ENCODE measurements at regions not wholly inside any gene's neighbourhood (a gene's known extent, or its start where the extent isn't known, plus 50 kb on each side); places are given as distances from the start of the nearest gene placed in this dataset.

GRCh38 chr3:189049458-189050236 is 122.1 kb upstream of the TPRG1 start:
- no peak for DNase-seq (ENCODE audit: low read depth in 2 of 2)

GRCh38 chr3:189053322-189053721 is 118.4 kb upstream of the TPRG1 start:
- DNase-seq (ENCODE audit: low read depth in 2 of 2): no peak

- no peak for DNase-seq (ENCODE audit: low read depth in 2 of 2)
Observed at GRCh38 chr3:189056646-189057335, 115.0 kb upstream of the TPRG1 start.

GRCh38 chr3:189057369-189057768 is 114.4 kb upstream of the TPRG1 start:
- DNase-seq (ENCODE audit: low read depth in 2 of 2): no peak

GRCh38 chr3:189058071-189058470 is 113.7 kb upstream of the TPRG1 start:
- DNase-seq (ENCODE audit: low read depth in 2 of 2): no peak

- DNase-seq (ENCODE audit: low read depth in 2 of 2): no peak
Observed at GRCh38 chr3:189070965-189071364, 100.8 kb upstream of the TPRG1 start.

- DNase-seq (ENCODE audit: low read depth in 2 of 2): no peak
Observed at GRCh38 chr3:189071446-189071845, 100.3 kb upstream of the TPRG1 start.

- no peak for DNase-seq (ENCODE audit: low read depth in 2 of 2)
Observed at GRCh38 chr3:189076449-189076848, 95.3 kb upstream of the TPRG1 start.

- DNase-seq (ENCODE audit: low read depth in 2 of 2): no peak
Observed at GRCh38 chr3:189080745-189081144, 91.0 kb upstream of the TPRG1 start.

GRCh38 chr3:189082666-189083427 is 88.9 kb upstream of the TPRG1 start:
- DNase-seq (ENCODE audit: low read depth in 2 of 2): no peak

GRCh38 chr3:189084620-189085019 is 87.2 kb upstream of the TPRG1 start:
- no peak for DNase-seq (ENCODE audit: low read depth in 2 of 2)

GRCh38 chr3:189092547-189092946 is 79.2 kb upstream of the TPRG1 start:
- DNase-seq (ENCODE audit: low read depth in 2 of 2): no peak

GRCh38 chr3:189094539-189094938 is 77.2 kb upstream of the TPRG1 start:
- DNase-seq (ENCODE audit: low read depth in 2 of 2): no peak

- no peak for DNase-seq (ENCODE audit: low read depth in 2 of 2)
Observed at GRCh38 chr3:189096092-189096491, 75.7 kb upstream of the TPRG1 start.

GRCh38 chr3:189099031-189099471 is 72.7 kb upstream of the TPRG1 start:
- DNase-seq (ENCODE audit: low read depth in 2 of 2): no peak

- DNase-seq (ENCODE audit: low read depth in 2 of 2): no peak
Observed at GRCh38 chr3:189099505-189100290, 72.1 kb upstream of the TPRG1 start.

- no peak for DNase-seq (ENCODE audit: low read depth in 2 of 2)
Observed at GRCh38 chr3:189100866-189101265, 70.9 kb upstream of the TPRG1 start.

GRCh38 chr3:189101594-189101993 is 70.2 kb upstream of the TPRG1 start:
- DNase-seq (ENCODE audit: low read depth in 2 of 2): no peak

- no peak for DNase-seq (ENCODE audit: low read depth in 2 of 2)
Observed at GRCh38 chr3:189103208-189103607, 68.6 kb upstream of the TPRG1 start.

- DNase-seq (ENCODE audit: low read depth in 2 of 2): no peak
Observed at GRCh38 chr3:189108067-189108466, 63.7 kb upstream of the TPRG1 start.

GRCh38 chr3:189108735-189109134 is 63.0 kb upstream of the TPRG1 start:
- DNase-seq (ENCODE audit: low read depth in 2 of 2): no peak

- DNase-seq (ENCODE audit: low read depth in 2 of 2): no peak
Observed at GRCh38 chr3:189109145-189109544, 62.6 kb upstream of the TPRG1 start.

All from stimulated activated CD8-positive, alpha-beta memory T cell treated with anti-CD3 and anti-CD28 coated beads, Interleukin-7, amount 100 ng/mL, for 4 hours (primary cell).